K562 (cell line): ENCODE measurements at regions not wholly inside any gene's neighbourhood (a gene's known extent, or its start where the extent isn't known, plus 50 kb on each side); places are given as distances from the start of the nearest gene placed in this dataset.

ENCODE experiments used
- CTCF ChIP-seq, 3 experiments: IDR thresholded peaks in 2 of 3; conservative IDR thresholded peaks in 1 of 3; 2 replicates each; pipeline ENCODE4 v1.5.1; 2011 to 2012; ENCODE audit warnings: low read length in 3 of 3, mild to moderate bottlenecking in 3 of 3, control low read depth in 2 of 3, improper control_type of control experiment in 1 of 3, inconsistent platforms in 1 of 3, low read depth in 1 of 3, mixed read lengths in 1 of 3, moderate library complexity in 1 of 3; ENCODE audit not compliant: insufficient read depth in 2 of 3
- GTF2A2 ChIP-seq: IDR thresholded peaks from 2 replicates; pipeline ENCODE4 v1.6.1; 2016; ENCODE audit warnings: mild to moderate bottlenecking, missing genetic modification characterization, missing compliant biosample characterization
- KAT8 ChIP-seq: fragments of 450-650 bp; IDR thresholded peaks from 2 replicates; pipeline ENCODE4 v1.6.1; 2016; ENCODE audit warnings: low read depth, mild to moderate bottlenecking
- KDM5B ChIP-seq: fragments of 200-600 bp; sonication (generic); IDR thresholded peaks from 2 replicates; pipeline ENCODE4 v1.6.1; 2012; ENCODE audit warnings: low read depth, mild to moderate bottlenecking, moderate library complexity, low read length, control low read depth, inconsistent platforms; ENCODE audit not compliant: insufficient replicate concordance
- LEF1 ChIP-seq: fragments of 450-650 bp; IDR thresholded peaks from 2 replicates; pipeline ENCODE4 v1.6.1; 2016; ENCODE audit warnings: mild to moderate bottlenecking
- MTA1 ChIP-seq: fragments of 450-650 bp; IDR thresholded peaks from 2 replicates; pipeline ENCODE4 v1.6.1; 2017; ENCODE audit warnings: borderline replicate concordance
- PYGO2 ChIP-seq: fragments of 450-650 bp; IDR thresholded peaks from 2 replicates; pipeline ENCODE4 v1.6.1; 2016; ENCODE audit warnings: mild to moderate bottlenecking, missing genetic modification characterization, moderate library complexity, missing compliant biosample characterization
- SMARCA5 ChIP-seq: fragments of 450-650 bp; IDR thresholded peaks from 2 replicates; pipeline ENCODE4 v1.6.1; 2016

- TF ChIP-seq CTCF (IDR thresholded peaks at IDR 0.05 in 2 of 3, conservative IDR thresholded peaks at IDR 0.05 in 1 of 3; ENCODE audit: insufficient read depth in 2 of 3, low read depth in 1 of 3, low read length in 3 of 3) (no peak), MTA1 (no peak), PYGO2 (tag) (no peak), LEF1 (no peak), KDM5B (no peak), KAT8 (no peak), GTF2A2 (tag) (no peak), SMARCA5 (no peak)
These were observed 357.5 kb upstream of the RUNX1 start for GRCh38 chr21:35406635-35407034.
